SK-N-MC (cell line): ENCODE measurements at regions not wholly inside any gene's neighbourhood (a gene's known extent, or its start where the extent isn't known, plus 50 kb on each side); places are given as distances from the start of the nearest gene placed in this dataset.
"Not testable (repeated sequence)": the region's sequence is repeated elsewhere in the genome, so short reads cannot be mapped to it uniquely, and the experiment has no call there.

ENCODE experiments used
- DNase-seq: peaks from one replicate; pipeline ENCODE4 v3.0.0-alpha.2; 2011; ENCODE audit warnings: low read depth, low spot score
- H3K27ac ChIP-seq: fragments of 200-600 bp; sonication (generic); 2 replicates; pipeline ENCODE4 v1.5.1; 2016; ENCODE audit warnings: mixed run types
- H3K36me3 ChIP-seq: fragments of 200-600 bp; sonication (generic); 2 replicates; pipeline ENCODE4 v1.6.1; 2017; ENCODE audit warnings: antibody characterized with exemption, low read length, mixed read lengths; ENCODE audit not compliant: insufficient read depth
- H3K4me3 ChIP-seq: fragments of 200-600 bp; sonication (generic); 2 replicates; pipeline ENCODE4 v1.5.1; 2016
- H3K9ac ChIP-seq: fragments of 200-600 bp; sonication (generic); 2 replicates; pipeline ENCODE4 v1.8.0; 2017; ENCODE audit warnings: mixed run types, mixed read lengths; ENCODE audit not compliant: insufficient read length
- H3K9me3 ChIP-seq: fragments of 200-600 bp; sonication (generic); 2 replicates; pipeline ENCODE4 v1.6.1; 2017; ENCODE audit warnings: low read depth, mild to moderate bottlenecking, antibody characterized with exemption, low read length, moderate library complexity, mixed read lengths
- EZH2 ChIP-seq: fragments of 200-600 bp; sonication (generic); IDR thresholded peaks from one replicate; pipeline ENCODE4 v1.6.1; 2017; ENCODE audit warnings: antibody characterized with exemption
- FOXP2 ChIP-seq: optimal IDR thresholded peaks from 2 replicates; pipeline ENCODE3; 2011; ENCODE audit warnings: mild to moderate bottlenecking, moderate library complexity; ENCODE audit not compliant: insufficient read depth; ENCODE audit errors: extremely low read length, control extremely low read depth
- POLR2AphosphoS5 ChIP-seq: IDR thresholded peaks from 2 replicates; pipeline ENCODE4 v1.6.1; 2012; ENCODE audit warnings: mild to moderate bottlenecking, low read depth, low read length, borderline replicate concordance

GRCh38 chr12:68481181-68481941 lies 129.3 kb upstream of the RAP1B start:
- H3K36me3 ChIP-seq = no peaks in the 10 kb centered on the region
- peak overlapping the region; percentile 99 for H3K27ac ChIP-seq
- H3K9ac ChIP-seq = peak overlapping the region; percentile 68
- DNase-seq = no peak
- H3K4me3 ChIP-seq = peak overlapping the region; percentile 64
- TF ChIP-seq FOXP2 (no peak), POLR2AphosphoS5 (no peak), EZH2 (no peak)
- H3K9me3 ChIP-seq = no peaks in the 10 kb centered on the region

GRCh38 chr12:68482014-68482413 lies 128.7 kb upstream of the RAP1B start:
- no peaks in the 10 kb centered on the region for H3K36me3 ChIP-seq
- H3K27ac ChIP-seq = peak overlapping the region; percentile 99
- H3K9ac ChIP-seq = peak overlapping the region; percentile 68
- H3K4me3 ChIP-seq = peak overlapping the region; percentile 64
- TF ChIP-seq FOXP2 (peak; percentile 9), EZH2 (no peak)
- DNase-seq = peak; percentile 72
- no peaks in the 10 kb centered on the region for H3K9me3 ChIP-seq

- H3K9ac ChIP-seq = peak overlapping the region; percentile 15
- DNase-seq = no peak
- H3K27ac ChIP-seq = peak overlapping the region; percentile 99
These were observed 128.0 kb upstream of the RAP1B start for GRCh38 chr12:68482660-68483059.

GRCh38 chr12:68483592-68484383 lies 126.9 kb upstream of the RAP1B start:
- Histone ChIP-seq H3K4me3 (peak overlapping the region; percentile 22; the same call in 1 of the 2 replicates), H3K36me3 (no peaks in the 10 kb centered on the region), H3K9me3 (no peaks in the 10 kb centered on the region), H3K9ac (no peak overlapping the region), H3K27ac (peak overlapping the region; percentile 99)
- no peak for TF ChIP-seq EZH2
- no peak for TF ChIP-seq POLR2AphosphoS5
- no peak for TF ChIP-seq FOXP2
- no peak for DNase-seq

More at GRCh38 chr12:68482660-68483059, 128.0 kb upstream of the RAP1B start:
- Histone ChIP-seq H3K36me3 (no peaks in the 10 kb centered on the region), H3K9me3 (no peaks in the 10 kb centered on the region), H3K4me3 (peak overlapping the region; percentile 64; the same call in 1 of the 2 replicates)
- TF ChIP-seq EZH2 (no peak), POLR2AphosphoS5 (no peak), FOXP2 (no peak)

GRCh38 chr12:68484578-68484977 lies 126.1 kb upstream of the RAP1B start:
- H3K9ac ChIP-seq, DNase-seq, H3K27ac ChIP-seq, H3K36me3 ChIP-seq, H3K9me3 ChIP-seq, H3K4me3 ChIP-seq: not testable (repeated sequence)

GRCh38 chr12:68486449-68486848 lies 124.2 kb upstream of the RAP1B start:
- not testable (repeated sequence) for DNase-seq, H3K9ac ChIP-seq, H3K36me3 ChIP-seq, H3K9me3 ChIP-seq, H3K4me3 ChIP-seq, H3K27ac ChIP-seq

GRCh38 chr12:68487721-68488309 lies 122.9 kb upstream of the RAP1B start:
- no peak for DNase-seq
- H3K9ac ChIP-seq = no peak overlapping the region
- no peaks in the 10 kb centered on the region for H3K9me3 ChIP-seq
- H3K27ac ChIP-seq = no peak overlapping the region
- H3K36me3 ChIP-seq = no peaks in the 10 kb centered on the region
- no peak overlapping the region for H3K4me3 ChIP-seq
- TF ChIP-seq EZH2 (no peak), FOXP2 (no peak)

GRCh38 chr12:68489273-68489672 lies 121.4 kb upstream of the RAP1B start:
- TF ChIP-seq EZH2 = no peak
- TF ChIP-seq FOXP2 = no peak
- TF ChIP-seq POLR2AphosphoS5 = no peak
- no peaks in the 10 kb centered on the region for H3K9me3 ChIP-seq
- H3K27ac ChIP-seq = no peak overlapping the region
- no peak overlapping the region for H3K9ac ChIP-seq
- no peak overlapping the region for H3K4me3 ChIP-seq
- no peak for DNase-seq
- no peaks in the 10 kb centered on the region for H3K36me3 ChIP-seq
